NCI-H1048 (cell line): ENCODE measurements at regions not wholly inside any gene's neighbourhood (a gene's known extent, or its start where the extent isn't known, plus 50 kb on each side); places are given as distances from the start of the nearest gene placed in this dataset.
"Not testable (repeated sequence)": the region's sequence is repeated elsewhere in the genome, so short reads cannot be mapped to it uniquely, and the experiment has no call there.

Source experiments
- DNase-seq: peaks from one replicate; lab custom pipeline; 2025; lab: John Stamatoyannopoulos, UW

DNA sequence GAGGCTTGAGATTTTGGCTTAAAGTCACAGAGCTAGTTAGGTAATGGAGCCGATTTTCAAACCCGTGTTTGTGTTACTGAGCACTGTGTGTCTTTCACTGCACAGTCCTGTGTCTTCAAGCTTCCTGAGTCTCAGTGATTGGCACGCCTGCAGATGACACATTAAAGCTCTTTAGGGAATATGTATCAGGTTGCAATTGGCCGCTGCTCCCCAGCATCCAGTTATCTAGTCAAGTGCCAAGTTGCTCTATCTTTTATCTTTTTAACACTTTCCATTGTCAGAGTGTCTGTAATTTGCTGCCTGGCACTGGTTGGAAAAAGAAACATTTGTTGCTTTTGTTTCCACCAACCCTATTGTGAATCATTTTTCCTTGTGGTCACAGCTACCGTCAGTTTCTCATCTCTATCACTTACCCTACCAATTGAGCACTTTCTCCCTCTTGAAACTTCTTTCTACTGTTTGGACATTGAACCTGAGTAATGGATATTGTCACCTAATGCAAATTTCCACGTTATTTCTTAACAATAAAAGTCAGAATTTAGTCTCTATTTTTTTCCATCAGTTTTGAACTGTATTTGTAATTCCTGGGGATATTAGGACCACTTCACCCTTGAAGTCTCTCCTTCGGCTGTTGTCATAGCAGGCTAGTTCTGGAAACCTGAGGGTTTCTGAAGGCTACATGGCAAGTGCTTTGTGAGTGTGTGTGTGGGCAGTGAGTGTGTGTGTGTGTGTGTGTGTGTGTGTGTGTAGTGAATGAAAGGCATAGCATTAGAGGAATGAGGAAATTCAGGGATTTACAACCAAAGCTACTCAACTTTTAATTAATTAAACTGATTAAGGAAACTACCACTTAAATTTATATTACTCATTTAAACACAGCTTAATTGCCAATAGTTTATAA lies 274.3 kb downstream of the ISL1 start:
- DNase-seq, result no peak

DNA sequence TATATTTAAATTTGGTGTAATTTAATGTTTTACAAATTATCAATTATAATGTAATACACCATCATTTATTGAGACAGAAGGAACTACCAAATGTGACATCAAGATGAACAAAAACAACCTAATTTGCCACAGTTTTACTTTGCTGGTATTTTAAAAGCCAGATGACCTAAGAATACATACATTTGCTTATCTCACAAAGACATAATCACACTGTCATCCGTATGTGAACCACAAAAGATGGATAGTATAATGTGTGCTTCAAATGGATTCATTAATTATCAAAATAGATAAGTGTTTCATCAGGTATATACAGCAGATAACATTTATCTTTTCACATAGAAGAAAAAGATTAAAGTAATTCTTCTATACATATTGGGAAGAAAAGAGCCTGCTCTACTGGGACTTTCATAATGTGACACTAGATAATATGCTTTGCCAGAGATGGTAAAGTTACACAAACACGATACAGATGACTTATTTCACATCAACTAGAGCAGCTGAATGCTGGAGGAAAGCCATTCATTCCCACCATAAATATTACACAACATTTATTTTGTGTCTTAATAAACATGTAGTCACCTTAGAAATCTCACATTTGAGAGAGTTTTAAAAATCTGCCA lies 278.5 kb downstream of the ISL1 start:
- DNase-seq, result no peak

DNA sequence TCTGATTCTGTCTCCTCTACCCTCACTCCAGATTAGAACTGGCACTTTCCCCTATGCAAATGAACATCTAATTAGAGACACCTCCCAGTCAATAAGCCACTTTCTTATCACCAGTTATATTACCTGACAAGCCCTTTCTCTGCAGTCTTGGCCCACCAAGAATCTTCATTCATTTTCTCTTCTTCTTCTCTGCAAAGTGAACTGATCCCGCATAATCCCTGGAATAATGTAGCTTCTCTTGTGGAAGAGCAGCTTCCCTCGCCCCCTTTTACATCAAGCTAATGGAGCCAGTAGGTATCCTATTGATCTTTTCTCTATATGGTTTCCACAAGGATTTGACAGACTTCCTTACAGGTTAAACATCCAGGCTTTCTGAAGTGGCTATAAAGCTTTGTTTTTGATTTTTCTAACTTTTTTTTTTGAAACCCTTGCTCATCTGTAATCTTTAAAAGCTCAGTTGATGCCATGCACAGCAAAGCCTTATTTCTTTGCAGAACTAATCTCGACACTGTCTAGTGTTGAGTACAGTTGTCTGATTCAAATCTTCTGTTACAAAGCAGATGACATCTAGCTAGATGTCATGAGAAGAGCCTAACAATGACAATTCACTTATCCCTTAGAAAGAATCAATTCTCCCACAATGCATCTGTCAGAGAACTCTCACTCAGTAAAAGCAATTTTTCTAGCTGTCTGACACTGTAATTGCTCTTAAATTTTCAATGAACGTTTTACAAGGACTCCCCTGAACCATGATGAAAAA lies 281.4 kb downstream of the ISL1 start:
- DNase-seq, result no peak

DNA sequence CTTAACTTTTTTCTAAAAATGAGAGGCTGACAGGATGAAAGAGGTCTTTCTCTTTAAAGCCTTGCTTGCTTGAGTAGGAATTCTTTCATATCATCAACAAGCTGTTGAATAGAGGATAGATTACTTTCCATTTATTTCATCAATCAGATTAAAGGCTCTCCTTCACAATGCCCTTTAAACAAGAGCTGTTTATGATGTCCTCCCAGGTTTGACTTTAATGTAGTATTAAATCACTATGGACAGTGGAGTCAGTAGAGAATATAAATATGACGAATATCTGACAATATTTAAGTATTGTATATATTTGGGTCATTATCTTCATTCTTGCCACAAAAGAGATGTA lies 282.0 kb downstream of the ISL1 start:
- no peak for DNase-seq

DNA sequence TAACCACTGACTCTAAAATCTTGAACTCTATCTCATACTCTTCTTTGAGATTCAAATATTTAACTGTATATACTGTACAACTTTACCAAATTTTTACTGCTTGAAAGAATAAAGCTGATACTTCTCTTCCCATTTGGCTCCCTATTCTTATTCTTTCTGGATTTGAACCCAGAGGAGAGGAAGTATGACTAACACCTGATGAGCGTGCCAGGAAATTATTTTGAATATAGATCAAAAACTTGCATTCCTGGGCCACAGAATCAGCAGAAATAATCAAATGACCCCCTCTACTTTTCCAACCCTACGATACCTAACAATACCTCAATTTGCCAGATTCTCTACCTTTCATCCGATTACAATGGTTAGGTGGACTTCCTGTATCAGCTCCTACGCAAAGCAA lies 285.8 kb downstream of the ISL1 start:
- DNase-seq, result no peak

DNA sequence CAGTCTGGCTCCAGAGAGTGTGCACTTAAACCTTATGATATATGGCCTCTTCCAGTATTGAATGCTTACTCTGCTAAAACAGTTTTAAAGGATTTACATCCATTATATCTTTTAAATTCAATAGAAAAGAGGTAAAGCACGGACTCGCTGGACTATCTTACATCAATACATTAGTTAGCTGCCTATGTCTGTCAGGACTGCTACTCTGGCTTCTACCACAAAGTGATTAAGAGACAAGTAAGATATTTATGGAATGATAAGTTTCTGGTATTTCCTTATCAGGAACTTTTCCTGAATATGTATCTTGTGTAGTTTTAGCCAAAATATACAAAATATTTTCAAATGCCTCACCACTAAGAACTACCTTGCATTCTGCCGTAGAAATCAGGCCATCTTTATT lies 295.1 kb downstream of the ISL1 start:
- no peak for DNase-seq

DNA sequence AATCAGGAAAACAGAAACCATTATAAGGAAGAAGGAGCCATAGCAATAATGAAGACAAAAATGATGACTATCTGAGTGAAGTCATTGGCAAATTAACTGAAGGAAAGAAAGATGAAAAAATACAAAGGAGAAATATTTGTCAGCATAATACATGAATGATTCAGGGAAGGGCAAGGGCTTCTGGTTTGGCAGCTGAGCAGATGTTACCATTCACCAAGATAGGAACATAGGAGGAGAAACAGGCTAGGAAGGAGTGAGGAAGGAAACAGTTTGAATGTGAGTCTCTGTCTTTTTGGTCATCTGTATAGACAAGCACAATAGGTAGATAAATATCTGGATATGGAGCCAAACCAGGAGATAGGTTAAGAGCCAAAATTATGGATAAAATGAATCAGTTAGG lies 296.0 kb downstream of the ISL1 start:
- no peak for DNase-seq

DNA sequence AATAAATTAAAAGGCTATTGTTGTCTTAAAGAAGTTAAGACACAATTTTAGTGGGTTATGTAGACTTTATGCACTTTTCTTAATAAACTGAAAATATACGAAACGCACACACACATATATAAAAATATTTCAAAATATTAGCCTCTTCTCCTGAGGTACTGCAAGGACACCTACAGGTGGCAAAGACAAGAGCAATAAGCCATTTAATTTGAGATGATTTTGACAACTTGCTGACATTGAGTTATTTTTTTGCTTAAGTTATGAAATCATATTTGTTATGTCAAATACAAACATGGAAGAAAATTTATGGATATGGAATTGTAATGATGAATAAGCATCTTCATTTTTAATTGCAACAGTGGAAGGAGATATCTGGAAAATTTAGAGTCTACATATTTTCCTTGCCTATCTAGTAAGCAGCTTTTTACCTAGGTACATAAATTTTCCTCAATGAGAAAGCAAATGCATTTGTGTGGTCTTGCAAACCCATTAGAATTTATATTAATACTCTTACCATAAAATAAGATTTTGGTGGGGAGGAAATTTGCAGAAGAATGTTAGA lies 301.6 kb downstream of the ISL1 start:
- DNase-seq, result no peak

DNA sequence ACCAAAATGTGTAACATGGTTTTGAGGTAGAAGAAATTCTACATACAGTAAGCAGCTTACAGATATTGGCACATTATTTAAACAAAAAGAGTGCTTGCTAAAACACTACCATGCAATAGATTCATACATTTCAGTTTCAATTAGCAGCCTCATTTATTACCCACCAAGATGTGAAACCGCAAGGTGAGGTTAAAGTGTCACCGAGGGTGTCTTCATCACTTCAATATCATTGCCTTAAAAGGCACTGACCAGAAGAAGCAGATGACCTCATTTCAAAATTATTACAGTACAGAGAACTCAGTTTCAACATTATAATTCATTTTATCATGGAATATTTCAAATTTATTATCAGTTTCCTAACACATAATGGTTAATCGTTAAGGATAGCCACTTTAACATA lies 302.2 kb downstream of the ISL1 start:
- no peak for DNase-seq

DNA sequence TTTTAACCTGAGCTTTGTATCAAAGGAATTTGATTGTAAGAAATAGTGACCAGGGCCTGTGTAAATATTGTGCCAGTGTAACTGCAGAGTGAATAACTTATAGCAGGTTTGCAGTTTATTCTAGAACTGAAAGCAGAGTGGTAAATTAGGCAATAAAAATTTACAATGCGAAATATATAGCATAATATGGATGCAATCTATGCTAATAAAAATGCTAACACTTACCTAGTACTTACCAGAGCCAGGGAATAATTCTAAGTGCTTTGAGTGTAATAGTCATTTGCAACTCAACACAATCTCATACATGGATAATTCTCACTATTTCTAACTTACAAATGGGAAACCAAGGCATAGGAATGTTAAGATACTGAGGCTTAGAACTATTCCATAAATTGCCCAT lies 303.4 kb downstream of the ISL1 start:
- DNase-seq, result no peak

DNA sequence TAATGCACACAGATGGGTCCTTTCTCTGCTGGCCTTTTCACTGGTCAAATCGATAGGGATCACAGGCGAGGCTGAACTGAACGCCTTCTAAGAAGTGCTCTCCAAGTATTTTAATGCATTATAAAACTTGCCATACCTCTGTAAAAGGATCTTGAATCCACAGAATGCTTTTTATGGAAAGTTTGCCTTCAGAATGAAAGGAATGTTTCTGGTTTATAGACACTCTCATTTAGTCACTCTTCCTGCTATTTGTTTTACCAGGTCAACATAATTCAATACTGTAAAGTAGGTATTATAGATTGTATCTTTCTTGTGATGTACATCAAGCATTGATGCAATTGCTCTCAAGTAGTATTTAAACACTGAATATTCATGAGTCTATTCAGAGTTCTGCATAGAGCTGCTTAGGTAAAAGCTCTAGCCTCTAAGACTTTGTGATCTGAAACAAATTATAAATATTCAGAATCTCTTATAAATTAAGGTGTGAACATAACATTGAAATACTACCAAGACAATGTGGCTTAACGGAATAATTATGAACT lies 308.4 kb downstream of the ISL1 start:
- no peak for DNase-seq

DNA sequence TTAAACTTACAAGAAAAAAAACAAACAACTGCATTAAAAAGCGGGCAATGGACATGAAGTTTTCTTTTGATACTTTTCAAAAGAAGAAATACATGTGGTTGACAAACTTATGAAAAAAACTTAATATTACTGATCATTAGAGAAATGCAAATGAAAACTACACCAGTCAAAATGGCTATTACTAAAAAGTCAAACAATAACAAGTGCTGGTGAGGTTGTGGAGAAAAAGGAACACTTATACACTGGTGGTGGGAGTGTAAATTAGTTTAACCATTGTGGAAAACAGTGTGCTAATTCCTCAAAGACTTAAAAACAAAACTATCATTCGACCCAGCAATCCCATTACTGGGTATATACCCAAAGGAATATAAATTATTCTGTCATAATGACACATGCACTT lies 311.6 kb downstream of the ISL1 start:
- DNase-seq, result no peak

DNA sequence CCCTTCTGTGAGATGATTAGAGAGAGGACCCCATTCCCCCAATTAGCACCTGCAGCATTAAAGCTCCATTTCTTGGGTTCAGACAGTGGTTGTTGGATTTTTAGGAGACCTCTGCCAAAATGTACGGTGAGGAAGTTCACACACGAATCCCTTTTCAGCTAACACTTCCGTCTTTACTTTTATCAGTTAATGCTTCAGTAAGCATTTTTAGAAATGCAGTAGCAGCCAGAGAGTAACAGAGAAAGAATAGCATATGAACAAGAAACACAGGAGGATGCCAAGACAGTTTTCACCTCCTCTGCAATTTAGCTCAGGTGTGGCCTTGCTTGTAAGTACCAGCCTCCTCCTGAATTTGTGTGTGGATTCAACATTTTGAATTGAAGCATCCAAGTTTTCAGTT lies 312.9 kb downstream of the ISL1 start:
- DNase-seq, result no peak

DNA sequence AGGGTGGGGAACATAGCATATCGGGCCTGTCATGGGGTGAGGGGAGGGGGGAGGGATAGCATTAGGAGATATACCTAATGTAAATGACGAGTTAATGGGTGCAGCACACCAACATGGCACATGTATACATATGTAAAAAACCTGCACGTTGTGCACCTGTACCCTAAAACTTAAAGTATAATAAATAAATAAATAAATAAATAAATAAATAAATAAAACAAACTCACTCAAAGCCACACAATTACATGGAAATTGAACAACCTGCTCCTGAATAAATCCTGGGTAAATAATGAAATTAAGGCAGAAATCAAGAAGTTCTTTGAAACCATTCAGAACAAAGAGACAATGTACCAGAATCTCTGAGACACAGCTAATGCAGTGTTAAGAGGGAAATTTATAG lies 318.8 kb downstream of the ISL1 start:
- not testable (repeated sequence) for DNase-seq

DNA sequence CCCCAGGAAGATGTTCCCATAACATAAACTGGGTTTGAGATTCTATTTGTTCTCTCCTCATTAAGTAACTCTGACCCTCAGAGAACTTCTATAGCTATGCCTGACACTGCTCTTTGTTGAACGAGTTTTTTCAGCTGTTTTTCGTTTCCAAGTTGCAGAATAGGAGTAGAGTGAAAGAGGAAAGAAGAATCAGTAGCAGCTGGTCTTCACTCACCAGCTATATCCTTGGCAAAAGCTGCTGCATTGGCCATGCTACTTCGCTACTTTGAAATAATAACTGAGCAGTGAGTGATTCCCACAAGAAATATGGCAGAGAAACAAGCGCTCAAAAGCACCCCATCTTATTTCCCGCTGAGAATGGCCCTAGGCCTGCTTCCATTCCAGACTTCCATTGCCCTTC lies 329.0 kb downstream of the ISL1 start:
- no peak for DNase-seq

DNA sequence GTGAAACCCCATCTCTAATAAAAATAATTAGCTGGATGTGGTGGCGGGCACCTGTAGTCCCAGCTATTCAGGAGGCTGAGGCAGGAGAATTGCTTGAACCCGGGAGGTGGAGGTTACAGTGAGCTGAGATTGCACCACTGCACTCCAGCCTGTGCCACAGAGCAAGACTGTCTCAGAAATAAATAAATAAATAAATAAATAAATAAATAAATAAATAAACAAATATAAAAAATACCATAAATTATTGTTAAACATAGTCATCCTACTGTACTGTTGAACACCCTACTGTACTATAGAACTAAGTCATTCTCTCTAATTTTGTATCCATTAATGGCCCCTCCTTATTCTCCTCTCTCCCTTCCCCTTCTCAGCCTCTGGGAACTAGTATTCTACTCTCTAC lies 332.2 kb downstream of the ISL1 start:
- DNase-seq, result not testable (repeated sequence)

DNA sequence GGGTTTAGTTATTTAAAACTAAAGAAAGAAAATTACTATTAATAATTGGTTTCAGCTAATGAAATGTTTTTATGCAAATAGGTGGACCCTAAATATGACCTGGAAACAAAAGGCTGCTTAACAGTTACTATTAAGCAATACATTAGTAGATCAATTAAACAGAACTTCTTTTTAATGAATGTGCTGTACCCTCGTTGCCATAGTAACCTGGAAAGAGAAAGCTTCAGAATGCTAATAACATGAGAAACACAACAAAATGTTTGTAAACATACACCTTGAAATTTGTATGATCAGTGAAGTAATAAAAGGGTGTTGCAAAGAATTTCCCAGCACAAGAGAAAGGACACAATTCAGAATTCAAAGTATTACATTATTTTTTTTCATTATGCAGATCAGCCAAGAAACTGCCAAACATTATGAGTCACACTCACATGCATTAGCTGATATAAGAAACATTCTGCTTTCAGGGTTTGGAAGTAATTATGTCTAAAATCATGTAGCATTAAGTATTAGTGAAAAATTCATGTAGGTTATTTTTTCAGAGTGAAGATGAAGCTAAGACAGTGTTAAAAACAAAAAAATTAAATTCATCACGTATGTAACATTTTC lies 348.3 kb downstream of the ISL1 start:
- no peak for DNase-seq

DNA sequence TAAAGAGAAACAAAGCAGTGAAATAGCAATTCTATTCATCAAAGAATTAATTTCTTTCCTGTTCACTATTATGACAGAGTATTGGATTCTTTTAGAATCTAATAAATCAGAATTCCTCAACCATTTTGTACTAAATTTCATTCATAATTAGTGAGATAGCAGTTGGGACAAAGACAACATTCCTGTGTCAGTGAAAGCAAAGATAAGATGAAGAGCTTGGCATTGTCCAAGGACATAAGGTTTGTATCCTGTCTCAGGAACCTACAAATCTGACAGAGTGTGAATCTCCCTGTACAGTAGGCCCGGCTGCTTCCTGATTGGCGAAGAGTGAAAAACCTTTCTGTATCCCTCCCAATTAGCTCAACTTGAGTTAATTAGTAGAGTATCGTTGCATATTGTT lies 349.1 kb downstream of the ISL1 start:
- DNase-seq, result no peak

DNA sequence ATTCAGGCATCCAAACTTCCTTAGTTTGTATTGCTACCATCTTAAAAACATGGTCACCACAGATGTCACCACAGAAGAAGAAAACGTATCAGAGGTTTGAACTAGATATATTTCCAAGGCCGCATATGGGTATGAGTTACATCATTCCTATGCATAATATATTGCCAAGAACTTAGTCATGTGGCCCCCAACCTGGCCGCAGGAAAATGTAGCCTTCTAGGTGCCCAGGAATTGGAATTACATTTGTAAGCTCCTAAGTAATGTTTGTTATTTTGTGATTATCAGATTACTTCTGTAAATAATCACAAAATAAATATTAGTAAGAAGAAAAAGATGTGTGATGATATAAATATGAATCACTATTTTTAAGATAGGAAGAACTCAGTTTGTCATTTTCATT lies 351.4 kb downstream of the ISL1 start:
- no peak for DNase-seq

DNA sequence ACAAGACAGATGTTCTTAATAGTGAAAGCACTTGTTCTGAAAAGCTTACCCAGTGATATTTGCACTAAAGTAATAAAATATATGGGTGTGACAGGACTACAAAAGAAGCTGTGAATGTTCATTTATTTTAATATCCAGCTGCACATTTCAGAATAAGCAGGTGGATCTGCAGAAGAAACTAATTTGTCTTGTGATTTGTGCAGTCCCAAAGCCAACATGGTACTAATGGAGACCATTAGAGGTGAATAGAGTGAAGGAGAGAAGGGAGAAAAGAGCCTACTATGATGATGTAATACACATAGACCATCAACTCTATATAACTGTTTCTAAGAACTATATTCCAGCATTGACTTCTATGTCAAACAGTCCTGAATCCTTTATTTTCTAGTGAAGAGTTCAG lies 362.8 kb downstream of the ISL1 start:
- DNase-seq, result no peak

DNA sequence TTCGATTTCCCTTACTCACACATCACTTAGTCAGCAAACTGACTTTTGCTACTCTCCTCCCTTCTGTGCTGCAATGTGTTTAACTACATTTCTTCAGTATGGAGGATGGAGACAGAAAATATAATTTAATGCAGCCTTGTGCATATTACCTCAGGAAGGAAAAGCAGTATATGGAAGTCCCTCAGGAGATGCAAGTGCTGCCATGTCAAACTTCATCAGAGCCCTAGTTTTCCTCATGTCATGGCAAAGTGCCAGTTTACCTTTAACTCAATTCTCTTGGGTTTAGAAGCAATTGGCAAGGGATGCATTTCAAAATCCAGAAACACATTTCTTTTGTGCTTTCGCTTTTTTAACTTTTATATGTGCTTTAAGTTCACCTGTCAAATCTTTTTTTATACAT lies 365.4 kb downstream of the ISL1 start:
- DNase-seq, result no peak
